ENCODE measurements at regions not wholly inside any gene's neighbourhood (a gene's known extent, or its start where the extent isn't known, plus 50 kb on each side); places are given as distances from the start of the nearest gene placed in this dataset.

DNA sequence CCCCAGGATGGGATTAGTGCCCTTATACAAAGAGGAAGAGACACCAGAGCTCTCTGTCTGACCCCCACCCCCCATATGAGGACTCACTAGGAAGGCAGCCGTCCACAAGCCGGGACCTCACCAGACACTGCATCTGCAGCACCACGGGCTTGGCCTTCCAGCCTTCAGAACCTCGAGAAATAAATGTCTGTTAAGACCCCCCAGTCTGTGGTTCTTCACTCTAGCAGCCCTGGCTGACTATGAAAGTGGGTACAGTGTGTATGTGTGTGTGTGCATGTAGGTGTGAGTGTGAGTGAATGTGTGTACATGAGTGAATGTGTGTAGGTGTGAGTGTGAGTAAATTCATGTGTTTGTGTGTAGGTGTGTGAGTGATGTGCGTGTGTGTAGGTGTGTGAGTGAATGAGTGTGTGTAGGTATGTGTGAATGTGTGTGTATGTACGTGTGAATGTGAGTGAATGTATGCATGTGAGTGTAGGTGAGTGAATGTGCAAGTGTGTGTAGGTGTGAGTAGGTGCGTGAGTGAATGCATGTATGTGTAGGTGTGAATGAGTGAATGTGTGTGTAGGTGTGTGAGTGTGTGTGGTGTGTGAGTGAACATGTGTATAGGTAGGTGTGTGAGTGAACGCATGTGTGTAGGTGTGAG lies 201.6 kb upstream of the ZNF536 start:
- TF ChIP-seq EZH2 (optimal IDR thresholded peaks at IDR 0.05; ENCODE audit: low read depth, low read length) = no peak
- TF ChIP-seq, protein P1, sequence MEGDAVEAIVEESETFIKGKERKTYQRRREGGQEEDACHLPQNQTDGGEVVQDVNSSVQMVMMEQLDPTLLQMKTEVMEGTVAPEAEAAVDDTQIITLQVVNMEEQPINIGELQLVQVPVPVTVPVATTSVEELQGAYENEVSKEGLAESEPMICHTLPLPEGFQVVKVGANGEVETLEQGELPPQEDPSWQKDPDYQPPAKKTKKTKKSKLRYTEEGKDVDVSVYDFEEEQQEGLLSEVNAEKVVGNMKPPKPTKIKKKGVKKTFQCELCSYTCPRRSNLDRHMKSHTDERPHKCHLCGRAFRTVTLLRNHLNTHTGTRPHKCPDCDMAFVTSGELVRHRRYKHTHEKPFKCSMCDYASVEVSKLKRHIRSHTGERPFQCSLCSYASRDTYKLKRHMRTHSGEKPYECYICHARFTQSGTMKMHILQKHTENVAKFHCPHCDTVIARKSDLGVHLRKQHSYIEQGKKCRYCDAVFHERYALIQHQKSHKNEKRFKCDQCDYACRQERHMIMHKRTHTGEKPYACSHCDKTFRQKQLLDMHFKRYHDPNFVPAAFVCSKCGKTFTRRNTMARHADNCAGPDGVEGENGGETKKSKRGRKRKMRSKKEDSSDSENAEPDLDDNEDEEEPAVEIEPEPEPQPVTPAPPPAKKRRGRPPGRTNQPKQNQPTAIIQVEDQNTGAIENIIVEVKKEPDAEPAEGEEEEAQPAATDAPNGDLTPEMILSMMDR (IDR thresholded peaks at IDR 0.05; ENCODE audit: low read length) = no peak
- TF ChIP-seq EZH2phosphoT487 (IDR thresholded peaks at IDR 0.05; ENCODE audit: low read length) = no peak

Measured in MM.1S (cell line).